ENCODE measurements at regions not wholly inside any gene's neighbourhood (a gene's known extent, or its start where the extent isn't known, plus 50 kb on each side); places are given as distances from the start of the nearest gene placed in this dataset.
"Not testable (repeated sequence)": the region's sequence is repeated elsewhere in the genome, so short reads cannot be mapped to it uniquely, and the experiment has no call there.

DNA sequence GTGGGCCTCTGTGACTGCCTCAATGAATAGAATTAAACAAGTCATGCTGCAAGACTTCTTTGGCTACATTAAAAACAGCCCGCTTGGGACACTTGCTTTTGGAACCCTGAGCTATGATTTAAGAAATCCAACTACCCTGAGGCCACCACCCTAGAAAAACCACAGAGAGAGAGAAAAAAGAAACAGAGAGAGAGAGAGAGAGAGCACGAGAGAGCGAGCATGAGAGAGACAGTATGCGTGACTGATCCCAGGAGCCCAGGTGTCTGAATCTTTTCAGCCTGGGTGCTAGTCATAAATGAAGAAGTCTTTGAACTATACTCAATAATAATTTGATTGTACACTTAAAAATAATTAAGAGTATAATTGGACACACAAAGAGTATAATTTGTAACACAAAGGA lies 123.1 kb upstream of the FREM1 start:
- no peak for DNase-seq (ENCODE audit: low read depth)

DNA sequence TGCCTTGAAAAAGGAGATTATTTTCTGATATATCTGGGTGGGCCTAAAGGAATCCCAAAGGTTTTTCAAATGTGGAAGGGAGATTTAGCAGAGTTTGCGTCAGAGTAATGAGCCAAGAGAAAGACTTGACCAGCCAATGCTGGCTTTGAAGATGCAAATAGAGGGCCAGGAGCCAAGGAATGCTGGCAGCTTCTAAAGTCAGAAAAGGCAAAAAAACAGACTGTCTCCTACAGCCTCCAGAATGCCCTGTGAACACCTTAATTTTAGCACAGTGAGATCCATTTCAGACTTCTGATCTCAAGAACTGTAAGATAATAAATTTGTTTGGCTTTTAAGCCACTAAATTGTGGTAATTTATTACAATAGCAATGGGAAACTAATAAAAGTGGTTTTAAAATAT lies 122.6 kb upstream of the FREM1 start:
- no peak for DNase-seq (ENCODE audit: low read depth)

DNA sequence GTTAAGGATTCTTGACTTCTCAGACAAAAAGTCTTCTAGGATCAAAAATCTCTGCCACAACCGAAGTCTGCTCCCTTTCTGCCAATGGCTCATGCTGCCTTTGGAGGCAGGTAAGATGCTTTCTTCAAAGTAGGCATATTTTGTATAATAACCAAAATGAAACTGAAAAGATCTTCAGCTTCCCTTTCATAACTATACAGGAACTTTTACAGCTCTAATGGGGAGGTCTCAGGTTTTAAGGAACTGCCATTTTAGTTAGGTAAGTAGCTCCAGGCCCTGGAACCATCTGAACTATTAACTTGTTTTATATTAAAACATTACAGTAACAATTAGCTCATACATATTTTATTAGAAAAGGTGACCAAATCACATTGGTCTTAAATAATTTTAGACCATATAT lies 110.9 kb upstream of the FREM1 start:
- DNase-seq (ENCODE audit: low read depth), result no peak

DNA sequence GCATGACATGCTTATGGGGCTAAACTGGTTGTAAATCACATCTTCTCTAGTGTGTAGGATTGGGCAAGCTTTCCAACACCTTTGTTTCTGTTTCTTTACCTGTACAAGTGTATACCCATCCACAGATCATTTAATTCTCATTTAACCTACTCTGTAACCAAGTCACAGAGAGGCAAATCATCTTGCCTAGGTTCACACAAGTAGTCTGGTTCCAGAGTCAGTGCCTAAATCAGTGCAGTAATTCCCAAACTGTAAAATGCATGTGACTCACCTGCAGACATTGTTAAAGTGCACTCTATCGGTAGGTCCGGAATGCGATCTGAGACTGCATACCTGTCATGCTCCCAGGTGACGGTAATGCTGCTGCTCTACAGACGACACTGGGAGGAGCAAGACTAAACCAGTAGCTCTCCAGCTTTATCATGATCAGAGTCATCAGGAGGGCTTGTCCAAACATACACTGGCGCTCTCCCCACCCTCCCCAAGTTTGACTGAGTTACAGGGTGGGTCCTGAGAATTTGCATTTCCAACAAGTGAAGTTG lies 107.9 kb upstream of the FREM1 start:
- no peak for DNase-seq (ENCODE audit: low read depth)

DNA sequence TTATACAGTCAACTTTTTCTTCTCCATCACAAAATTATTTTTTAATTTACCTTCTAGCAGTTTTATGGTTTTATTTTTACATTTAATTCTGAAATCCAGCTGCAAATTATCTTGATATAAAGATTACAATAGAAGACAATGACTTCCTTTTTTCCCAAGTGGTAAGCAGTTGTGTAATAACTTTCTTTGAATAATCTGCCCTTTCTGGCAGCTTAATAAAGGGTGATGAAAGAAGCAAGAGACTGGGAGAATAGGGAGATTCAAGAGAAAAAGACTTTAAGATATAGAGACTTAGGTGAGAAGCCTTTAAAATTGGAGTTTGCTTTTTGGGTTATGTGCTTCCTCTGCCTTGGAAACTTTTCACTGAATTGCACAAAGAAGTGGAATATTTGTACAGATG lies 100.4 kb upstream of the FREM1 start:
- DNase-seq (ENCODE audit: low read depth), result no peak

DNA sequence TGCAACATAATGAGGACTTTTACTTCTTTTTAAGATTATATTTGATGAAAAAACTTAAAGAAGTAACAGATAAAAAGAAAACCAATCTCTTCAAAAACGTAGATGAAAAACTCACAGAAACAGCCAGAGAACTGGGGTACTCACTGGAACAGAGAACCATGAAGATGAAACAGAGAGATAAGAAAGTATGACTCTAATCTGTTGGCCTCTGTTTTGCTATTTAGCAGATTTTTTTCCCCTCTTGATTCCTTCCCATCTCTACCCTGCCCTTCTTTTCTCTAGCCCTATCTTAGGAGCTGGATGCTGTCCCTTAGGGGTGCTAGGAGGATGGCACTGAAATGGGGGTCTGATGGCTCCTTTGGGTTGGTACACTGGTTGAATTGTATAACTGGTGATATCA lies 97.5 kb upstream of the FREM1 start:
- no peak for DNase-seq (ENCODE audit: low read depth)

DNA sequence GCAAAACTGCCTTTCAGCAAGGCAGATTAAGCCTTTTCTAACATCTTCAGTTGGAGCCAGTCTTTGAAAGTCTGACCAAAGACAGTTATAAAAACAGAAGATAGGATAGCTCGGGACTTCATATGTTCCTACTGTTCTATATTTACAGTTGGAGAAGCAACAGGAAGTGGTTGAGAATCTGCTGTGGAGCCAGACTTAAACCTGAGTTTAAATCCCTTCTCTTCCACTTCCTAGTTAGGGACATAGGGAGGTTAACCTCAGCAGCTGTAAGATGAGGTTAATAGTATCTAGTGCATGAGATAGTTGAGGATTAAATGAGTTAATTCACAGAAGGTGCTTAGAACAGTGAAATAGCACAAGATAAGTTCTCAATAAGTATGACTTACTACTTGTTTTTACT lies 84.5 kb upstream of the FREM1 start:
- no peak for DNase-seq (ENCODE audit: low read depth)

DNA sequence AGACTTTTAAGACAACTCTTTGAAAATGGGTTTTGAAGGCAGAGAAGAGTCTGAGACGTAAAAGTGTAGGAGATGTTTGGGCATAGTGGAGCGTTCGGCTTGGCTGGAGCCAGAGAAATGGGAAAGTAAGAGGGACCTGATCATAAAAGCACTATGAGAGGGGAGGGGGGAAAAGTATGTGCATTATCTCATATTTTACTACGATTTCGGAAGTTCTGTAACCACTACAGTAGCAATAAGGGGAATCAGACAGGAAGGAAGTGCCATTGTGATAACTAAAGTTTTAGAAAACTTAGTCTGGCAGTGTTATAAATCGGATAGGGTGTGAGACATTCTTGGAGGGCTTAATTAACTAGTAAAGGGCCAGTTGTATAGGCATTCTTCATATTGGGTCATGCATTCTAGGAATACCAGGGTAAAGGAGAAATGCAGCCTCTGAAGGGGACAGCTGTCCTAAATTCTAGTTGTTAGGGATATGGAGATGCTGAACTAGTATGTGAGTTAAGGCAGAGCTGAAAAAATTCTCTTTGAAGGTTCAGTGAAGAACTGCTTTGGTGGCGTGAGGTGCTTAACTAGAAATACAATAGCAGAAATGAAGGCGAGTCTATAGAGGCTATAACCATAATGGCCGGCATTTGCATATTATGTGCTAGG lies 83.8 kb upstream of the FREM1 start:
- no peak for DNase-seq (ENCODE audit: low read depth)

DNA sequence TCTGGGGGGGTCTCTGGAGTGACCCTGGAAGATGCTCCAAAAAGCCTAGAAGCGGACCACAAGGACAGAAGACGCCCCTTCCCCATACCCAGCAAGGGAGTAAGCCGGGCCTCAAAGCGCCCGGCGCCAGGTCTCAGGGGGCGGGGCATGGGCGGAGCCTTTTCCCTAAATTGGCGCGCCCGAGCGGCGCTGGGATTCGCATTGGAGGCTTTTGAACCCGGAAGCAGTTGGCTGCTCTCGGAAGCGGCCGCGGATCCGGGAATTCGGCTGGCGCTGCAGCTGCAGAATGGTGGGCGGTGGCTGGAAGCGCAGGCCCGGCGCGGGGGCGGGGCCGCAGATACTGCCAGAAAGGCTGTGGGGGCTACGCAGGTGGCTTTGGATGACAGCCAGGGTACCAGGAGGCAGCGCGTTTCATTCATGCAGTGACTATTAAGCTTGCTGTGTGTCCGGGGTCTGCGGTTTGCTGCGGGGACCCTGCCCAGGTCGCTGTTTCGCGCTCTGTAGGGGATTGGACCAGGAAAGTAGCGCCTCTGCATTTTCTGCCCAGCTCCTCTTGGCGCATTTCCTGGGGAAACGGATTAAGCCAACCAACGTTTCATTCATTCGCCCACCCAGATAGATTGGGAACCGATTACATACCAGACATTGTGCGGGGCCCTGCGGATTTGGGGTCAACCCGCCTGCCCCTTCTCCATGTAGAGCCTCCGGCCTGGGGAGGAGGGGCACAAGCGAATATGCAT lies 83.0 kb upstream of the FREM1 start:
- DNase-seq (ENCODE audit: low read depth), result peak; percentile 21

DNA sequence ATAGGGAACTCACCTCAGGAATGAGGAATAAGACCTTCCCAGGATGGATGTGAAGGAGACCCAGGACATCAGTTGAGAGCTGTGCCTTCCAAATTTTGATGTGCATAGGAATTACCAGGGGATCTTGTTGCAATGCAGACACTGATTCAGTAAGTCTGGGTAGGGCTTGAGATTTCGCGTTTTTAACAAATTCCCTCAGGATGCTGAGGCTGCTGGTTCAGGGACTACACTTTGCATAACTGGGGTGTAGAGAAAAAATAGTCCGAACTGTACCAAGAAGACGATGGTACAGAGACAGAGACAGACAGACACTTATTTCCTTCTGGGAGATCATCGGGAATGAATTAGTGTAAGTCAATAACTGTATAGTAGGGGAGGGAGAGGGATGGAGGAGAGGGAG lies 82.3 kb upstream of the FREM1 start:
- DNase-seq (ENCODE audit: low read depth), result no peak

DNA sequence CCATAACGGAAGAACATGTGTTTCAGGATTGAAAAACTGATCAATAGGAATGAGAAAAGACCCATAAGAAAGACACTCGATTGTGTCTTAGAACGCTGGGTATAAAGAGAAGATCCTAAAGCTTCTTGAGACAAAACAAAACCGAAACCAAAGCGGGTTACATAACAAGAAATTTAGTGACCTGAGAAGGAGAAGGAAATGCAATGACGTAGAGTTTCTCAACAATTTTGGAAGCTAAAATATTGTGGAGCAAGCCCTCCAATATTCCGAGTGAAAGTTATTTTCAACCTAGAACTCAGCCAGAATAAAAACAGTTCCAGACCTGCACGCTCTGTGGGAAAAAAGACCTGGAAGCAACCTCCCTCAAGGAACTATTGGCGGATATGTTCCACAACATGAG lies 81.9 kb upstream of the FREM1 start:
- no peak for DNase-seq (ENCODE audit: low read depth)

DNA sequence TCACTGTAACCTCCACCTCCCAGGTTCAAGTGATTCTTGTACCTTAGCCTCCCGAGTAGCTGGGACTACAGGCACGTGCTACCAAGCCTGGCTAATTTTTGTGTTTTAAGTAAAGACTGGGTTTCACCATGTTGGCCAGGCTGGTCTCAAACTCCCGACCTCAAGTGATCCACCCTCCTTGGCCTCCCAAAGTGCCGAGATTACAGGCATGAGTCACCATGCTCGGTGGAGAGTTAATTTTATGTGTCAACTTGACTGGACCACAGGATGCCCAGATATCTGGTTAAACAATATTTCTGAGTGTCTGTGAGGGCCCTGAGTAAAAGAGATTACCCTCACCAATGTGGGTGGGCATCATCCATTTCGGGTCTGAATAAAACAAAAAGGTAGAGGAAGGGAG lies 80.4 kb upstream of the FREM1 start:
- DNase-seq (ENCODE audit: low read depth), result not testable (repeated sequence)

DNA sequence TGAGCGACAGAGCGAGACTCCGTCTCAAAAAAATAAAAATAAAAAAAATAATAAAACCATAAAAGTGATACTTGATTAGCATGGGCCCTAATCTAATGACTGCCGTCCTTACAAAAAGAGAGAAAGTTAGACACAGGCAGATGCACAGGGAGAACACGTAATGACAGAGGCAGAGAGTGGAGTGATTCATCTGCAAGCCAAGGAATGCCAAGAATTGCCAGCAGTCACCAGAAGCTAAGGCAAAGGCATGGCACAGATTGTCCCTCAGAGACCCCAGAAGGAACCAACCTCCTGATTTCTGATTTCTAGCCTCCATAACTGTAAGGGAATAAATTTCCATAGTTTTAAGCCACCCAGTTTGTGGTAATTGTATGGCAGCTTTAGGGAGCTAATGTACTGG lies 79.6 kb upstream of the FREM1 start:
- no peak for DNase-seq (ENCODE audit: low read depth)

DNA sequence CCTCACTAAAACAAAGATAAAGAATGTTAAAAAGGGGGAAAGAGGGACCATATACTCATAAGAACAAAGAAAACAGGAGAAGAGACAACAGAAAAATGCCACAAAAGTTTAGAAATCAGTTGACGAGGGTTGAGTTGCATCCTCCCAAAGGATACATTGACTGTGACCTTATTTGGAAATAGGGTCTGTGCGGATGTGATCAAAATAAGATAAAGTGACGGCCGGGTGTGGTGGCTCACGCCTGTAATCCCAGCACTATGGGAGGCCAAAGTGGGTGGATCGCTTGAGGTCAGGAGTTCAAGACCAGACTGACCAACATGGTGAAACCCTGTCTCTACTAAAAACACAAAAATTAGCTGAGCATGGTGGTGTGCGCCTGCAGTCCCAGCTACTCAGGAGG lies 79.1 kb upstream of the FREM1 start:
- not testable (repeated sequence) for DNase-seq (ENCODE audit: low read depth)

DNA sequence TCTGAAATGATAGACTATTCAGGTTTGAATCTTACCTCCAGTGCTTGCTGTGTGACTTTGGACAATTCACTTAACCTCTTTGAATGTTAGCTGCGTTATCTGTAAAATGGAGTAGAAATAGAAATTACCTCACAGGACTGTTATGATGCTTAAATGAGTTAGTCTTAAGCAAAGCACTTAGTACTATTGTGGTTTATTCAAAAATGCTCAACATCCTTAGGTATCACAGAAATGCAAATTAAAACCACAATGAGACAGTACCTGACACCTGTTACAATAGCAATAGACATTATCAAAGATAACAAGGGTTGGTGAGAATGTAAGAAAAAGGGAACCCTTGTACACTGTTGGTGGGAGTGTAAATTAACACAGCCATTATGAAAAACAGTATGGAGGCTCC lies 77.6 kb upstream of the FREM1 start:
- no peak for DNase-seq (ENCODE audit: low read depth)

DNA sequence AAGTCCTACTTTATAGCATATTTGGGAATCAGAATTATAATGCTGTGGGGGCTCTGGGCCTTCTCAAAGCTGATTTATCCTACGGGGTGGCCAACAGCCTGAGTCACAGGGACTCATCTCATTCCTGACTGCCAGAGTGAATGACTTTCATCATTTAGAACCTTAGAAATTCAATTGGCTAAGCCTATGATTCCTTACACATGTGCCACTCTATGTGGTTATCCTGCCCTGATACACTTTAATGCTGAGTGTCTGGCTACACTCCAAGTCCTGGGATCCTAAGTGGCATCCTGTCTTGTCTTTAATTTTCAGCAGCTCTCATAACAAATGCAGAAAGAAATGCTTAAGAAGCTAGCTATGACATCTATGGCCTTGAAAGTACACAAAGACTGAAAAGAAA lies 75.2 kb upstream of the FREM1 start:
- DNase-seq (ENCODE audit: low read depth), result no peak

DNA sequence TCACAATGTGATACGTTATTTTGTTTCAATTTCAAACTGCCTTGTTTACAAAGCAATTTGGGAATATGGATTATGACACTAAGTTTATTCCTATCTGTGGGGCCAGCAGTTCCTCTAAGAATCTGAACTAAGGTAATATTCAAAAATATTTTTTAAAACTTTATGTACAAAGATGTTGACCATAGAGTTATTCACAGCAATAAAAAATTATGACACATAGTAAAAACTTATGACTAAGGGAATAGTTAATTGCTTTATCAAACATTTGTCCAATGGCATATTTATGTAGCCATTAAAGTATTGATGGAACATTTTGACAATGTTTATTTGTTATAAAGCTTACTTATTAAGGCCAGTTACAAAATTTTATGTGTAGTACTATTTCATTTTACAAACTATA lies 73.4 kb upstream of the FREM1 start:
- DNase-seq (ENCODE audit: low read depth), result no peak

DNA sequence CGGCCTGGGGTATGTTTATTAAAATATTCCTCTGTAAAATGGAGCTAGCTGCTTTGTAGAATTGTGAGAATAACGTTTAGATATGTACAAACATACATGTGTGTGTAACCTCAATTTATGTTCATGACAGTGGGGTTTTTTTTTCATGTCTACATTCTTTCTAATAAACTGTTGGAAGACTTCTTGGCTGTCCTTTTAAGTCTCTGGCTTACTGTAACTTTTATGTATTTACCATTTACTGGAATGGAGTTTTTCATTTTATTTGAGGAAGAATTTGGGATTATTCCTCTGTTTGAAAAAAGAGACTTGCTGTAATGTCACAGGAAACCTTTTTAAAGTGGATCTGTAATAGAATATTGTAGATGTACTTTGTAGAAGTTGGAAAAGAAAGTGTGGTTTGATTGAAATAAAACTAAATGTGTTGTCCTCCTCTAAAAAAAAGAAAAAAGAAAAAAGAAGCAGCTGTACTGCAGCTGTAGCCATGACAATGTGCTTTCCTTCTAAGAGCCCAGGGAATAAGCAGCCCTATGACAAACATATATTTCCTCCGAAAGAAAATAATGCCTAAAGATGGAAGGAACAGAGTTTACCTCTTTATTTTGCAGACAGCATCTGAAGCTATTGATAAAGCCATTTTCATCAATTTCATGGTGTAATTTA lies 71.2 kb upstream of the FREM1 start:
- no peak for DNase-seq (ENCODE audit: low read depth)

DNA sequence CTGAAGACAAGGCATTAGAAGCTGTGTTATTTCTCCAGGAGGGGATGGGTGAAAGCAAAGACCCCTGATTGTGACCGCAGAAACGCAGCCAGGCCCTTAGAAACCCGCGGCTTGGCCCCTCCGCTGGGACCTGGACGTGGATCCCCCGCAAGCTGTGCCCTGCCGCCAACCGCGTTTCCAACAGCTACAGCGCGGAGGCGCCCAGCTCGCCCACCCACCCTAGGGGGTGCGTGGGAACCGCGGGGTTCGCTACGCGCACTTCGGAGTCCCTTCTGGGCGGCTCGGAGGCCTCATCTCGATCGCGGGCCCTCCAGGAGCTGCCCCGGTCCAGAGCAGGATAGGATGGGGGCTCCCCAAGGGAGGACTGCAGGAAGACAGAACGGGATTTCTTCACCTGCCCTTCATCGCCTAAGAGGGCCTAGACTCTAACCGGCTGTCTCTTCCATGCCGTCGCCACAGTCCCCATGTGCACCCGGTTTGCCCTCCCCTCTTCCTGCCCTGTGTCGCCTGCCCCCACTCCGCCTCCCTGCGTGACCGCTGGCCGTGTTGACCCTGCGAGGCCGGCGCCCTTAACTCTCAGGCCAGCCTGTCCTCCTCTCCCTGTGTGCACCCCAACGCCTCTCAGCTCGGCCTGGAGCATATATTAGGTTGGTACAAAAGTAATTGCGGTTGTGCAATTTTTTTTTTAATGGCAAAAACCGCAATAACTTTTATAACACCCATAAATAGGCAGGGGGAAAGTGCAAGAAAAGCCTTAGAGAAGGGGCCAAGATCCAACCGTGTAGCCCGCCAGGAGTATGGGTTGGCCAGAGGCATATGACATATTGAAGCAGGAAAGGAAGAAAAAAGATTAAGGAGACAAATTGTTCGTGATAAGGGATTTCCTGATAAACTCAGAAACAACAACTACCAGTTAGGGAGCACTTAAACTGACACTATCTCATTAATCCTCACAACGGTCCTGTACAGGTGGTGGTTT lies 68.1 kb upstream of the FREM1 start:
- DNase-seq (ENCODE audit: low read depth), result no peak

DNA sequence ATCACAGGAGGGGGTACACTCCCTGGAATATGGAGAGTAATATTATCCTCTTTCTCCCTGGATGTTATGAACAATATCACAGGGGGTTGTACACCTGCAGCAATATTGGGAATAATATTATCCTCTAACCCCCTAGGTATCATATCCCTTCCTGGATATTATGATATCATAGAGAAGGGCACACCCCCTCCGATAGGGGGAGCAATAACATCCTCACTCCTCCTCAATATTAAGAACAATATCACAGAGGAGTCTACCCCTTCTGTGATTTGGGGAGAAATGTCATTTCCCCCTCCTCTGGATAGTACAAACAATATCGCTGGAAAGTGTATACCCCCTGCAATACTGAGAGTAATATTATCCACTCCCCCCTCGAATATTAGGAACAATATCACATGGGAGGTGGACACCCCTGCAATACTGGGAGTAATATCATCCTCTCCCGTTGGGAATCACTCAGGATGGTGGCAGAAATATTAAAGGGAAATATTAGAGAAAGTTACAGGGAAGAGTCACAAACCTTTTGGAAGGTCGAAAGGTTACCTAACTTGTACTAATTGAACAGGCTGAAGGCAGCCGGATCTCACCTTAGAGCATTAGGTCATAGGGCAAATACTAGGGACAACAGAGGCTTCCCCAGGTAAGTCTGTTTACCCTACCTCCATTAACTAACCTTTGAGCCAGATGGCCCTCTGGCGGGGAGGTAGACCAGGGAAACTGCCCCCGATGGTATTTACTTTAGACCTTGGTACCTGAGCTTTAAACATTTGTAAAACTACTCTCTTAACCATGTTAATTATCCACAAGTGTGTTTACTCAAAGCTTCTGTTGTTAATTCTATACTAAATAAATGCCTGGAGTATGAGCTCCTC lies 57.5 kb upstream of the FREM1 start:
- DNase-seq (ENCODE audit: low read depth), result no peak

All from activated T-helper 9 cell treated with anti-CD3 and anti-CD28 coated beads, Interleukin-2, amount 50 U/mL, for 16 hours (primary cell).